HG03432 (cell line): ENCODE measurements at regions not wholly inside any gene's neighbourhood (a gene's known extent, or its start where the extent isn't known, plus 50 kb on each side); places are given as distances from the start of the nearest gene placed in this dataset.

Experiments used
- ATAC-seq: cut with Tn5 transposase; IDR thresholded peaks from one replicate; pipeline ENCODE4 v1.9.1; 2021; ENCODE audit warnings: mild to moderate bottlenecking, moderate library complexity; ENCODE audit not compliant: unreplicated experiment

DNA sequence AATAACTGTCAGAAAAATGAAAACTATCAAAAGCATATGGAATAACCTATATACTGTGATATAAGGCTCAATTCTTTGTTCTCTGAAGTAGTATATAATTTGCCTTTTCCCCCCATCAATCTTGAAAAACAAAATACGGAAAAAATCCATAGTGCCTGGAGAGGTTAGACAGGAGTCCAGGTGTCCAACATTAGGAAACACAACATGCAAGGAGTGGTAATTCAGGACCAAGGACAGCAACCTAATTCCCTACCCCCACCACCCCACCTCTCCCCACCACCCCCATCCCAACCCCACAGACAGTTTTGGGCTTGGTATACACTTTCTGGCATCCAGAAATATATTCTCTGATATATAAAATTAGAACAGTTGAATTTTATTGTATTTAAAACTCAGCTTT, 55.1 kb upstream of the SLC25A26 start:
- no peak for ATAC-seq

DNA sequence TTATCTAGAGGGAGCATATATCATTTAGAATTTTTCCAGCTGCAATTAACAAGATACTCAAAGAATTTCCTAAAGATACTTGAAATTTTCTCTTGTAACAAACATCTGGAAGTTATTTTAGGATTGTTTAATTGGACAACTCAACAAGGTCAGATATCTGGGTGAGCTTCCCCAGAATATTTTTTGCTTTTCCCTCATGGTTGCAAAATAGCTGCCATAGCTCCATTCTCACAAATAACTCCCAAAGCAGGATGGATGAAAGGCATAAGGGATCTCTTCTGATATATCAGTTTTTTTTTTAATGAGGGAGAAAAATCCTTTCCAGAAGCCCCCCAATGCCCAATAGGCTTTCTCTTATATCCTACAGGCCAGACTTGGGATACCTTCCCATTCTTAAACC, 56.6 kb upstream of the SLC25A26 start:
- no peak for ATAC-seq

DNA sequence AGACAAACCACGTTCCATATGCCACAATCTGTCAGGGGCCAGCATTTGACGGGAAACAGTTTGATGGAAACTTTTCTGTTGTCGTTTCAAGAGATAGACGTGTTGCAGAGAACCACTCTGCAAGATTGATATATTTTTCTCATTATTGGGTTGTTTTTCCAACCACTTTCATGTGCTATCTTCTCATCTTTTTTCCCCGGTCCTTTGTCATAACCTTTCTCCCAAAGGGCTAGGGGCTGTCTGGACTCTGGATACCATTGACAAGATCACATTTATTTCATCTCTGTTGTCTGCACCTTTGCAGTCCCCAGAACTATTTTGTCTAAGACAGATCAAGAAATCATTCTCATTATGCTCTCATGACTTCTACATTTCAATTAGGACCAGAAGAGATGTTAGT, 57.6 kb upstream of the SLC25A26 start:
- no peak for ATAC-seq

DNA sequence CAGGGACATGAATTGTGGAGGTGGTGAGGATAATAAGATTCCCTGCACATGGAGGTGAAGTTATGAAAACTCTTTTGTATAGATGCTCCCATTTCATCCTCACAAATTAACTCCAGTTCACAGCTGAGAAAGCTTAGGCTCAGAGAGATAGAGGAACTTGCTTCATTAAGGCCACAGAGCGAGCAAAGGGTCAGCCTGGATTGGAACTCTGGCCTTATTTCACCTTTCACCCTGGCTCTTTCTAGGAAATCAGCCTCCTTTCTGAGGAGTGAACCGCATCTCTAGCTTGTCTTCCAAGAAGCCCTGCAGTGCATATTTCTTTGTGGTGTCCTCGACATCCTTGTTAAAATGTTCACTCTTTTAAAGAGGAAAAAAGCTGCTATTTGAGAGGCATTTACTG, 58.0 kb upstream of the SLC25A26 start:
- ATAC-seq: no peak

DNA sequence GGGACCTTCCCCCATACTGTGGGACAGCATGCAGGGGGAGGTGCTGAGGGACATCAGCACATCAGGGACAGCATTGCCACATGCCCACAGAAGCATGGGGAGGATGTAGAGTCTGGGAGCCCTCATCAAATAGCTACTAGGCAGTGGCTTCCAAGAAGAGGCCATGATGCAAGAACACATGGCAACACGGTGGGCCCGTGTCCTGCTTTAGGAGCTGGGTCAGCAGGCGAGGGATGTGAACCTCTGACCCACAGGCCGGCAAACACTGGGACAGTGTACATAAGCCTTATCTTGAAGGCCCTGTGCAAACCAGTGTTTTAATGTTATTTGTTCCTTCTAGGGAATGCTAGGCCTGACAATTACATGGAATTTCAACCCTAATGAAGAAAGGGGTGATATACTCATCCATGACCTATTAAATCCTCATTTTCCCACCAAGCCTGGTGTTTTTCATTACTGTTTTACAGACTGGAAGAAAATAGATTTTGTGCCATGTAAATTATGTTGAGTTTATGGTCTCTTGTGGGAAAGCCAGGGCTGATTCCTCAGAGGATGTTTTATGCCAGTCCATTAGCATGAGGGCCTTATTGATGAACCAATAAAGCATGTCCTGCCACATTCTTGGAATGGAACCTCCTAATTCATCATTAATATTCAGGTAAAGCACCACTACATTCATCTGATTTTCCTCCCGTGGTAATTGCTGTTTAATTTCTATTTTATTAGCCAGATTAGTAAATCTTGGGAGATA, 61.7 kb upstream of the SLC25A26 start:
- no peak for ATAC-seq

DNA sequence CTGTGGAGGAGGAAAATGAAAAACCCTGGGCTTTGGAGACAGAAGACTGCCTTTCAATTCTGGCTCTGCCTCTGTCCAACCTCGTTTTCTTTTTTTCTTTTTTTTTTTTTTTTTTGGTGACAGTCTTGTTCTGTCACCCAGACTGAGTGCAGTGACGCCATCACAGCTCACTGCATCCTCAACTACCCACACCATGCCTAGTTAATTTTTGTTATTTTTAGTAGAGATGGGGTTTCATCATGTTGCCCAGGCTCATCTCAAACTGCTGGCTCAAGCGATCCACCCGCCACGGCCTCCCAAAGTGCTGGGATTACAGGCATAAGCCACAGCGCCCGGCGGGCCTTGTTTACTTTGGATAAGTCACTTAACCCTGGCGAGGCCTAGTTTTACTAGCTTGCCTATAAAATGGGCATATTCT, 66.3 kb upstream of the SLC25A26 start:
- no peak for ATAC-seq

DNA sequence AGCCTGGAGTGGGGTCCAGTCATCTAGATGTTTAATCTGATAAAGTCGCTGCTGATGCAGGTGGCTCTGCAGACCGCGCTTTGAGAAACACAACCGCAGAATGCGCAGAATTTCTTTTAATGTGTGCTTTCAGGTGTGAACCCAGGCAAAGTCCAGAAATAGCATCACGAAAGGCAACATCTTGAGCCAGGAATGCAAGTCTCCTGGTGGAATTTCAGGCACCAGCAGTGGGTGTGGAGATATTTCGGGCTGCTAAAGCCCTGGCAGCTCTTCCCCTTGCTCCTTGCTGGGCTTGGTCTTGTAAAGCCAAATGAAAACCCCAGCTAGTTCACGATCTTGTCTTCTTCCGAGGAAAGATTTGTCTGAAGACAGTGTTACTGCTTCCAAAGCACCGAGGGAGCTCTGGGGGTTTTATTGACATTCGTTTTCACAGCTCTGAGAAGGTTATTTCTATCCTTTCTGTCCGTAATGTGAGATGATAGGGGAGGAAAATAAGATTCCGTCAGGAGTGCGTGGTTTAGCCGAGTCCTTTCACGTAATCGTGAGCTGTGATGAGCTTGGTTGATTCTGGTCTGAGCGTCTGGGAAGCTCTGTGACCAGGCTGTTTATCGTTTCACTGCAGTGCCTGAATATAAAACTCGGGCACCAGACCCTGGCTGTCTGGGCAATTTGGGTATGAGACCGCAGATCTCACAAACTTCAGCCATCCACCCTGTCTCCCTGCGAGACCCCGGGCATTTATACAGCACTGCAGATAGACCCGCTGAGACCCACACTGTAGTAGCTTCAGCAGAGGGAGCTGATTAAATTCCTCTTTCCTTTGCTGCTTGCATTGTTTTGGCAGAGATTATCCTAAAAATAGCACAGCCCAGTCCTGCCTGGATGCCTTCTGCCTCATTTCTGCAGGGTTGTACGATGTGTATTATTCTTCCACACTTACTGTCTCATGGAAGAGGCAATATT, 67.0 kb upstream of the SLC25A26 start:
- no peak for ATAC-seq

DNA sequence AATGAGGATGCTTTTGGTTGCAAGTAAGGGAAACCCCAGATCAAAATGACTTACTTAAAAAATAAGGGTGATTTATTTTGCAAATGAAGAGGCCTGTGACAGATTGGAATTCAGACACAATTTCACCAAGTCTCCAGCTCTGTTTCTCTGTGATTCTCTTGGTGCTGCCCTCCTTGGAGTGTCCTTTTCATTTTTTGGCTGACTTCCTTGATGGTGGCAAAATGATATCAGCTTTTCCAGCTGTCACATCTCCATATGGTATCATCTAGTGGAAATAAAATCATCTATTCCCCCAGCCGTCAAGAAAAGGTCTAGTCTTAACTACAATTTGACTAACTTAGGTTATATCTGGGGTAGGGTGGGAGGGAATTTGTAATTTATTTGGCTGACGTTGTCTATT, 68.5 kb upstream of the SLC25A26 start:
- ATAC-seq: no peak

DNA sequence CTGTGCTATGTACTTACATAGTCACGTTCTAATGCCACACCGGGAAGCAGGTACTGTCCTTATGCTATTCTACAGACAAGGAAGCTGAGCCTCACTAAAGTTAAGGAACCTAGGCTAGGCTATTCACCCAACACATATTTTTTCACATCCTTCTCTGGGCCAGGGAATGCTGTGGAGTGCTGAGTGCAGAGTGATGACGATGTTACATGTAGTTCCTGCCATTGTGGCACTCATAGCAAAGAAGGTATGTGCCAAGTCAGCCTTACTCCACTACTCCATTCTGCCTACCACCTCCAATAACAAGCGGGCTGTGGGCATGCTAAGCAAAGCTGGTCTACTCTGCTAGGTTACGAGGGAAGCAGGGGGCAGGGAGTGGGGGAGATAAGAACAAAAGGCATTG, 69.8 kb upstream of the SLC25A26 start:
- ATAC-seq: no peak

DNA sequence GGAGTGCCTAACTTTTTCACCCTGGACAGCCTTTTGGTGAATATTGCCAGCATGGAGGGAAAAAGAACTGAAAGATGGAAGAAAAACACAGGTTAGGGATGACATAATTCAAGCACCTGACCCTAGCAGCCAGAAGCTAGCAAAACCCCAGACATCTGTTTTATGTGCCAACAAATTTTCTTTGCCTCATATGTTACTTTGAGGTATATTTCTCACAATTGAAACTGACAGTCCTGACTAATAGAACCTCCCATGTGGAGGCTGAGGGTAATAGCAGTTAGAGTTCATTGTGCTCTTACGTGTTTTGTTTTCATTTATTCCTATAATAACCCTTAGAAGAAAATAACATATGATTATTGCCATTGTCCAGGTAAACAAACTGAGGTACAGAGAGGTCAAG, 71.5 kb upstream of the SLC25A26 start:
- no peak for ATAC-seq

DNA sequence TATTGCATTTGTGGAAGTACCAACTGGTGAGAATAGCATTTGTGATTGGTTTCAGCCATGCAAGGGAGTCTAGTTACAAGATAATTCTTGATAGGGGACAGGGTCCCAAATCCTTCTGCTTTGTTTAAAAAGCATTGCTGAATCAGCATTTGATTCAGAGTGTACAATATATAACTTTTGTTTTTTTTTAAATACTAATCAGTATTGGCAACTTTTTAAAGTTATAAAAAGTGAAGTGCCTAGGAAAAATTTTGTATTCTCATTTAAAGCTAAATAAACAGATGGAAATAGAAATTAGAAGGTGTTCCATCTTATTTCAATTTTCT, 75.4 kb upstream of the SLC25A26 start:
- ATAC-seq: no peak

DNA sequence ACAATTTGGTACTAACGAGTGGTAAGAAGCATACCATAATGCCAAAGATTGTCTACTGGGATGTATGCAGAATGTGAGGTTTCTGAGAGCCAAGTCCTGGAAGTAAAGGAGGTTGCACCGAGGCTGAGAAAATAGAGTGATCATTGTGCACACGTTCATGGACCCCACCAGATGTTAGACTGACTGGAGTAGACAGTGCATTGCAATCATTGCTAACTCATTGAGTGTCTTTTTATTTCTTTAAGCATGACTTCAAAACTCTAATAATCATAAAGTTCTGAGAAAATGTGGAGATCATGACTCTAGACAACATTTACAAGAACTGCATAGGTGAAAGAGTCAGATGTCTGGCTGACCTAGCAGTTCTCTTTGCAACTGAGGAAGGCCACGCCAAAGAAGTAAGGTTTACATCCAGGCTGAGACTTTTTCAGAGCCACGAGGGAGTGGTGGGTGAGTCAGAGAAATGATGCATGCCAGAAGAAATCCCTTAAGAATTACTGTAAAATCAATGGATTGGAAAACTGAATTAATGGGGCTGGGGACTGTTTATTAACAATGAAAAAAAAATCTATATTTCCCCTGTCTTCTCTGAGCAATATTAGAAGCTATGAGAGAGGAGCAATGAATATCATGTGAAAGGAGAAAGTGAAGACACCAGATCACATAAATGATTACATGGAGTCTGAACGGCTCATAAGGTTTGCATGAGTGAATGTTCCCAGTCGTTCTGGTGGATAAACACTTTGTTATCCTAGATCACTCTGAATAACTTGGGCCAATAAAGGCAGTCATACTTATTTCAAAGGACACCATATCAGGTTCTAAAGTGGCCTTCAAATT, 76.0 kb upstream of the SLC25A26 start:
- no peak for ATAC-seq

DNA sequence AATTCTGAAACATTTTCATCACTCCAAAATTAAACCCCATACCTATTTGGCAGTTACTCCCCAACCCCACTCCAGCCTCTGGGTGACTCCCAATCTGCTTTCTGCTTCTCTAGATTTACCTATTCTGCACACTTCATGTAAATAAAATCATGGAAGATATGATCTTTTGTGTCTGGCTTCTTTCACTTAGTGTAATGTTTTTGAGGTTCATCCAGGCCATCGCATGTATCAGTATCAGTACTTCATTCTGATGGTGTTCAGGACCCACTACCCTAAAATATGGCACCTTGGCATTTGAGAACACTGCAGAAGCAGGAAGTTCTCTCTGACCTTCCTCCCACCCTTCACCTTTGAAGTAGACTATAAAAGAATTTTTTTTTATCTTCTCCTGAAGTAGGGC, 78.7 kb upstream of the SLC25A26 start:
- no peak for ATAC-seq

DNA sequence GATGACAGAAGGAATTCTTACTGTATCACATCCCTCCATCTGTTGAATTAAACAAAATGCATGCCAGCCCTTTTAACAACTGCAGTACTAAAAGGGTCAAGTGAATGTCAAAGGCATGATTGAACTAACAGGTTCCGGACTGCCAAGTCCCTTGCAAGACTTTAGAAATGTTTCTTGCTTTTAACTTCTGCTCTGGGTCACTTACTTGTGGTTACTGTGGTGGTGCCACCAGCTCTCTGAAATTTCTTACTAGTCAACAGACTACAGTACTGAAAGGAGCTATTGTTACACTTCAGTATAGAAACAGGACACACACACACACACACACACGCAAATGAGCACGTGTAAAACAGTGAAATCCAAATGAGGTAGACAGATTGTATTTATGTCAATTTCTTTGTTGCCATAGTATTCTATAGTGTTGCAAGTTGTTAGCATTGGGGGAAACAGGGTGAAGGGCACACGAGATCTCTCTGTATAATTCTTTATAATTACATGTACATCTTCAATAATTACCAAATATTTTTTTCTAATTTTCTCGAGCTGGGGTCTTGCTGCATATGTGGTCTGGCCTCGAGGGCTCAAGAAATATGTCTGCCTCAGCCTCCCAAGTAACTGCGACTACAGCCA, 79.9 kb upstream of the SLC25A26 start:
- peak; percentile 92 for ATAC-seq

DNA sequence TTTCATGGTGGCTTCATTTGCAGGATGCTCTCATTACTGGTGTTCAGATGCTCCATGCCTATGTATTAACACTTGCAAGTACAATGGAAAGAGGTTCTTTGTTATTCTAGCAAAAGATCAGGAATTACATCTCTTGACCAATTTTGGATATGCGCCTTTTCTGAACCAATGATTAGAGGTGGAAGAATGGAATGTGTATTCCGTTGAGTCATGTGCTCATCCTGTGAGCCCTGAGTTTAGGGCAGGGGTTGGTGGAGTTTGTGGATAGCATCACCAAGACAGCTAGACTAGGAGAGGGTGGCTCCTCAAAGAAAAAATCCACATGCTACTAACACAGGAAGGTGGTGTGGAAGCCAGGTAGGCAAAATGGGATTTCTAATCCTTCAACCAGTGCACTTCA, 80.7 kb upstream of the SLC25A26 start:
- ATAC-seq: no peak

DNA sequence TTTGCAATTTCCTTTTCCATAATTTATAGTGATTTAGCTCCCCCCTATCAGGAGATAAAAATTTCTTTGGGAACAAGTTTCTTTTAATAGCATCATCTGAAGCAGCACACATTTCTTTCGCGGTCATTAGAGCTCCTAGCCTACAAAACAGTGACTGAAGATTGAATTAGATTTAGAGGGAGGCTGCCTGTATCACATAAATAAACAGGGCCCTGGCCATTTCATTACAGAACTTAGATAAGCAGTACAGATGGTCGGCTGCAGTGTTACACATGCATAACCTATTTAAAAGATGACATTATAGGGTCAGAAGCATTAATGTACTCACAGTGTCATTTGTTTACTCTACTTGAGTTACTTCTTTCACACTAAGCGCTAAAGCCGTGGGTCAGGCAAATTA, 81.4 kb upstream of the SLC25A26 start:
- ATAC-seq: no peak

DNA sequence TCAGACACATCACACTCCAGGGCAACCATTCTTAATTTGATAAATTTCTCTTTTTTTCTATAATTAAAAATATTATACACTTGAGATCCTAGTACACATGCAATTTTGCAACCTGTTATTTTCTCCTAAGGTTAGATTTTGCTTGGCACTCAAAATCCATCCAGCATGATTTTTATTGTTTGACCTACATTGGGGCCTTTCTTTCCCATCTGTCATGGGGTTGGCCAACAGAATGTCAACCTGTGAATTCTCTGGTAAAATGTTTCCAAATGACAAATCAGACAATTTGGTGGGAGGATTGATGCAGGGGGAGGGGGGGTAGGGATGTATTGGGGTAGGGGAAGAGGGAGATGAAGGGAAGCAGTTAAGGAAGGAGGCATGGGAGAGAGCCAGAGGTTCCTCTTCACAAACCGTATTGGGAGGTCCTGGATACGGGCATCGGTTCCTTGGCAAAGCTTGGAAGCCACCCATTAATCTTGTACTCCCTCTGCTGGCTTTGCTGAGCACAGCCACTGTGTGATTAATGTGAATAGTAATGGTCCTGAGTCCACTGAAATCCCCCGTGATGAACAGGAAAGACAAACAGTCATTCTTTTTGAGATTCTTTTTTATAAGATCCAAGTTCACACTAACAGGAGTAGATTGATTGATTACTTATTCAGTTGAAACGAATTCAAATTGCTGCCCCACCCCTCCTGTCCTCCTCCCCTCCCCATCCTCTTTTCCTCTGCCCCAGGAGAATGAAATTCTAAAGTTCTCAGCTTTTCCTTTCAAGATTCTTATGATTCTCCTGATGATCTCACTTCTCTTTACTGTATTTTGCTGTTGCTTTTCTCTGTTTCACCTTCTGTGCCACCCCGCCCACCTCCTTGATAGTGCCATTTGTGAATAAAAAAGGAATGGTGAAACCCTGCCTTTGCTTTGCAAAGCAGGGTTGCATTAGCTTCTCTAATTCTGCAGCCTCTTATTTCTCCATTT, 82.2 kb upstream of the SLC25A26 start:
- ATAC-seq: peak; percentile 55

DNA sequence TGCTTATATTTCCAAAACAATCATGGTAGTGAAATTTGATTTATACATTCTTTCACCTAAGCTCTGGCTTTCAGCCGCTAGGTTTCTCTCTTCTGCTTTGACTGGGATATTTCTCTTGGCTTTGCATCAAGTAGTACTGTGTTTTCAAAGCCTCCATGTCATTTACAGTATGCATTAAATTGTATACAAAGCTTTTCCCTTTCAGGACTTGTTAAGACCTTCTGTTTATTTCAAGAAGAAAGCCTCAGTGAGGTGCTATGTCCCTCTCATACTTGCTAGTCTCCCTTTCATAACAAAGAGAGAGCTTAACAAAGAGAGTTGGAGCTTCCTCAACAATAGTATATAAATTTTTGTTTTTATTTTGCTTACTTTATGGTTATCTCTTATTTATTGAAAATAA, 84.2 kb upstream of the SLC25A26 start:
- no peak for ATAC-seq

DNA sequence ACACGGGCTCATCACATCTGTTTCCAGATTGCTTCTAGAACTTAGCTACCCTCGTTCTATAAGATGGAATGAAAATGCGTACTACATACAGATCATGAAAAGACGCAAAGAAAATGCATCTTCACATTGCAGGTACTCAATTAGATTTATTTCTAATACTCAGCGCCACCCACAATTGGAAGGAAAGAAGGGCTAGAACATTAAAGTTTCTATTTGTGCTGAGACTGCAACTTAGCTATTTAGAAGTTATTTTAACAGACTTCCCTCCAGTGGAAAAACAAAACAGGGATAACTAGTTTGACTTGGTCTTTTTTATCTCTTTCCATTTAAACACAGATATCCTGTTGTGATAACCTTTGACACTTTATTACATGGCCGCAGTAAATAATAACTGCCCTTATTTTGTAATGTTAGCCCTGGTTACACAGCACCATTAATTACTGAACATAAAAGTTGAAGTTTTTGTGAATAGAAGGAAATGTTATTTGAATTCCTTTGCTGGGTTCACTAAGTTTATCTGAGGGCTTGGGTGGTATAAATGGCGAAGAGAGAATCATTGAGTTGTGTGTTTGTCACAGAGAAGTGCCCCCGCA, 86.9 kb upstream of the SLC25A26 start:
- ATAC-seq: no peak
